NCI-H1105 treated with DMSO at 0.1 percent for 48 hours (cell line): ENCODE measurements at regions not wholly inside any gene's neighbourhood (a gene's known extent, or its start where the extent isn't known, plus 50 kb on each side); places are given as distances from the start of the nearest gene placed in this dataset.
"Not testable (repeated sequence)": the region's sequence is repeated elsewhere in the genome, so short reads cannot be mapped to it uniquely, and the experiment has no call there.

Experiments
- DNase-seq: peaks from one replicate; lab custom pipeline; 2025; lab: John Stamatoyannopoulos, UW

DNA sequence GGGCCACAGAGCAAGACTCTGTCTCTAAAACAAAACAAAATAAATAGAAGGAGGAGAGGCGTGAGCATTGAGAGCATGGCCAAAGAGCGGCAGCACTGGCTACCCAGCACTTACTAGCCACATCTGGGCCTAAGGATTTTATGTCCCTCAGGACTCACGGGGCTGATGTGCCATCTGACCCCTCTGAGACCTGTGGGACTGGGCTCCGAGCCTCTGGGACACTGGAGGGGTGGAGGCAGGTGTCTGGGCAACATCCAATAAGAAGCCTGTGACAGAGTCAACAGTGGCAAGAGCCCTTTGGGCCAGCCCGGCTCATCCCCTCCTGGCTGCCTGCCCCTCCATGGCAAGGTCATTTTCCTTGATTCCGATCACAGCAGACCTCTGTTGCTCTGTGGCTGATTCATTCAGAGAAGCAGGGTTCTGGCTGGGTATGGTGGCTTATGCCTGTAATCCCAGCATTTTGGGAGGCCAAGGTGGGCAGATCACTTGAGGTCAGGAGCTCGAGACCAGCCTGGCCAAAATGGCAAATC lies 60.7 kb downstream of the RRM2 start:
- DNase-seq = no peak

DNA sequence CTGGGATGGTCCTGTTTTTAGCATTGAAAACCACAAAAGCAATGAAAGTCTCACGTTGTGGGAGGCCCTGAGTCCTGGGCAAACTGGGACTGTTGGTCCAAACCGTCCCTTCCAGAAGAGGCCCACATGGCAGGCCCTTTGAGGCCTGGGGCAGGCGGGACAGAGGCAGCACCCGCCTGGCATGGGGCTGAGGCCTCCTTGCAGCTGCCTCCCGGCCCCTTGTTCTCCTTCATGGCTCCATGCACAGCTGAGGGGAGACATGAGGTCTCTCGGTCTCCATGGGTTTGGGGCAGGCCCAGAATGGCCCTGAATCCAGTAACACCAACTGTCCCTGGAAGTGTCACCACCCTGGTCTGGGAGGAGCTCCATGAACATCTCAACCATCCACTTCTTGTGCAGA lies 61.9 kb downstream of the RRM2 start:
- no peak for DNase-seq

DNA sequence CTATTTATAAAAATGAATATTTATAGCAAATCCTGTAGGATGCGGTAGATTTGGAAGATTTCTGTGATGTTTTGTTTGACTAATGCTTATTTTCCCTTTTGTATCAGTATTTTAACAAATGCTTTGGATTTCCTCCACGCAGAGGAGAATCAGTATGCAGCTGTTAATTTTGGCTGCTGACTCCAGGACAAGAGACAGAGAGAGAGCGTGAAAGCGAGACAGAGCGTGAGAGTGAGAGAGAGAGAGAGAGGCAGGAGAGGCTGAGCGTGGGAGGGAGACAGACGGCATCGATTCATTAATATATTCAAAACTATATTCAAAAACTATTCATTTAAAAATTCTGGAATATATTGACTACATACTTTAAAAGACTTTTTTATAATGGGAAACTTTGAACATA lies 62.5 kb downstream of the RRM2 start:
- DNase-seq = no peak

DNA sequence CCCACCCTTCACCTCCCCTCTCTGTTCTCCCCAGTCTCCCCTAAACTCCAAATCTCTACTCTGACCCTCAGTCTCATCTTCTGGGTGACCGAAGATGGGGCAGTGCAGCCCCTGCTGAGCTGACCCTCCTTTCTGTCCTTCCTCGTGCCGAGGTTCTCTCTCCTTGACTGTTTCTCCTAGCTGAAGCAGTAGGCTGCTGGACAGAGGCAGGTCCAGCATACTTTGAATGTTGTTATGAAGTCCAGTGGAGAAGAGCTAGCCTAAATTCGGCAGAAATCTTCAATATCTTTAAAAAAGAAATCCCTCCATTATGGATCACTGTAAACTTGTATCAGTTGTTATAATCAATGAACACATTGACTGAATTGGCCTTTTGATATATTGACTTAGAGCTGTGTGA lies 63.2 kb downstream of the RRM2 start:
- DNase-seq = no peak

DNA sequence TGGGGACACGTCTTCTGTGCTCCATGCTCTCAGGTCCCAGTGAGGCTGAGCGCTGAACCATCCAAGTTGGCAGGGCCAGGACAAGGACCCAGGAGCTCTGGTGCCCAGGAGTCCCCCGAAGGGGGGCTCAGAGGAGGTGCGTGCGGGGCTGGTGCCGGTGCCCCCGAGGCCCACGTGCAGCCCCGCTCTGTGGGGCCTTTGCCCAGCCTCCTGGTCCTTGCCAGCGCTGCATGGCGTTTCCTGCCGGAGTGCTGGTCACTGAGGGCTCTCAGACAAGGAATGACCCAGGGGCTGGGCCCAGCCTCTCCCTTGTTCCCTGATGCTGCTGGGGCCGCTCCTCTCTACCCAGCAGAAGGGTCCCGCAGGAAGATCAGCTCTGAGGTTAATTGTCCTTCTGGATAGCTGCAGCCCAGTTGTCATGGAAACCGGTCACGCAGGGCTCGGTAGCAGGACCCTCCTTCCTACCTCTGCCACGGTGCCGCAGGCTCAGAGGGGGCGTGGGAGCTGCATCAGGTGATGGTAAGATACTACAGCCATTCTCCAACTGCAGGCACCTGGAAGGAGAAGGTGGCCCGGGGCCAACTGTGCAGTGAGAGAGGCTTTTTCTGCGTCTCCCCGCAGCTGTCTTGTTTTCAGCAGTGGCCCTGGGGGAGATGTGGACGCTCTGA lies 64.5 kb downstream of the RRM2 start:
- DNase-seq = no peak

DNA sequence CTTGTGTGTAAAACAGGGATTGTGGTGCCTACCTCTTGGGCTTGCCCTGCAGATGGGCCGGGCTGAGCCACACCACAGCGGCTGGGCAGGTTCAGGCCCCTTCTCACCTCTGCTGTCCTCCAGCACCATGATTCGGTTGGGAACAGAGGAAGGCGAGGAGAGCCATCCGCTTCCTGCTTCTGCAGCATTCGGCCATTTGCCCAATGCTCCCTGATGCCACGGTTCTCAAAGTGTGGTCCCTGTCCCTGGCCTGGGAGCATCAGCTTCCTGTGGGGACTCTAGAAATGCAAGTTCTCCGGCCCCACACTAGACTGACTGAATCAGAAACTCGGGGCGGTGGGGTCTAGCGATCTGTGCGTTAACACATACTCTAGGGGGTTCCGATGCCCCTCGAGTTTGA lies 65.1 kb downstream of the RRM2 start:
- no peak for DNase-seq

DNA sequence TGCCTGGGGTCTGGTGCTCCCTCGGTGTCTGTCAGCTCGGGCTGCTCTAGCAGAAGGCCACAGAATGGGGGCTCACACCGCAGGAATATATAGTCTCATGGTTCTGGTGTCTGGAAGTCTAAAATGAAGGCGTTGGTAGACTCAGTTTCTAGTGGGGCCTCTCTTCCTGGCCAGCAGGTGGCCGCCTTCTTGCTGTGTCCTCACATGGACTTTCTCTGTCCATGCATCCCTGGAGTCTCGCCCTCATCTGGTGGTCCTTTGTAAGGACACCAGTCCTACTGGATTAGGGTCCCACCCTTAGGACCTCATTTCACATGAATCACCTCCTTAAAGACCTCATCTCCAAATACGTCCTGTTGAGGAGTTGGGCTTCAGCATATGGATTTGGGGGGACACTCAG lies 65.7 kb downstream of the RRM2 start:
- DNase-seq = no peak

DNA sequence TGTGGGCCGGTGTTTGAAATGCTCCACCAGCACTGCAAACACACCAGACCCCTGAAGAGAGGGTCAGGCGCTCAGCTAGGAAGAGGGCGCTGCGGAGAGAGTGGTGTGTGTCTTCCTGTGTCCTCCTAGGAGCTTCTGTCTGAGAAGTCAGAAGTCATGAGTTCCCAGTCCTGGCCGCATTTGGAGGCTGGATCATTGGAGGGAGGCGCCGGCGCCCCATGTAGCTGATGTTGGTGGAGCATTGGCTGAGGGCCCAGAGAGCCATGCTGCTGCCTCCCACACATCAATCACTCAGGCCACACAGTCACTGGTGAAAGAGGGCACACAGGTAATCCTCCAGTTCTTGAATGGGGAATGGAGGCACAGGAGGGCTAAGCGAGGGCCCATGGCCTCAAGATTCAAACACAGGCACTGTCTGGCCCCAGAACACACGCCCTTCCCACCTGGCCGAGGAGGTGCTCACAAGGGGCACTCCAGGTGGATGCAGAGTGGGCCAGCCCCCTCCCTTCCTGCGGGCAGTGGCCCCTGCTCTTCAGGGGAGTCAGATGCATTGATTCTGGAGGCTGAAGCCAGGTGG lies 66.3 kb downstream of the RRM2 start:
- no peak for DNase-seq

DNA sequence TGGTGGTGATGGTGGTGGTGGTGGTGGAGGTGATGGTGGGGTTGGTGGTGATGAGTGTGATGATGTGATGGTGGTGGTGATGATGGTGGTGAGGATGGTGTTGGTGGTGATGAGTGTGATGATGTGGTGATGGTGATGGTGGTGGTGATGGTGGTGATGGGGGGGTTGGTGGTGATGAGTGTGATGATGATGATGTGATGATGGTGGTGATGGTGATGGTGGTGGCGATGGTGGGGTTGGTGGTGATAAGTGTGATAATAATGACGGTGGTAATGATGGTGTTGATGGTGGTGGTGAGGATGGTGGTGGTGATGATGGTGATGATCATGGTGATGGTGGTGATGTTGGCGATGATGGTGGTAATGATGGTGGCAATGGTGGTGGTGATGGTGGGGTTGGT lies 67.7 kb downstream of the RRM2 start:
- no peak for DNase-seq

DNA sequence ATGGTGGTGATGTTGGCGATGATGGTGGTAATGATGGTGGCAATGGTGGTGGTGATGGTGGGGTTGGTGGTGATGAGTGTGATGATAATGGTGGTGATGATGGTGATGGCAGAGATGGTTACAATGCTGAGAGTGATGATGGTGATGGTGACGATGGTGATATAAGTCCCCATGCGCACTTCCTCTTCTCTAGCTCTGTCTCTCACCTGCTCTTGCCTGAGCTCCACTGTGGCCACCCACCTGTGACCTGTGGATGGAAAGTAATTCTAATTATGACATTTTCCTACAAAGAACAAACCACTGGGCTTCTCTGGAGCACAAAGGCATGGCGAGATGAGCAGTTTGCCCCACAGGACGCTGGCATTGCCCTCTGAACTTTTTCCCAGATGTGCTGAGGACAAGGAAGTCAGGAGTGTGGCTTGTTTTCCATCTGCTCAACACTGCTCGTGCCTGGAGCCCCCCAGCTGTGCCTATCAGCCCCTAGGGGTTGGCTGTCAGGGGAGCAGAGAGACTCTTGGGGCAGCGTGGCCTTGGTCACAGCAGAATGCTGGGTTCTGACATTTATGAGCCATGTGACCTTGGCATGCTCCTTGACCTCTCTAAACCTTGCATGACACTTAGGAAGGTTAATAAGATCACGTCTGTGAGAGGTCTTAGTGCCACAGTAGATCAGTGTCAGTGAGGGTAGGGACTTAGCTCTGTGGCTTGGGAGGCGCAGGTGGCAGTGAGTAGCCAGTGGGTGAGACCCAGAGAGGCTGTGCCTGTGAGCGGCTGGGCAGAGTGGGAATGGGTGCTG lies 68.4 kb downstream of the RRM2 start:
- DNase-seq = no peak

DNA sequence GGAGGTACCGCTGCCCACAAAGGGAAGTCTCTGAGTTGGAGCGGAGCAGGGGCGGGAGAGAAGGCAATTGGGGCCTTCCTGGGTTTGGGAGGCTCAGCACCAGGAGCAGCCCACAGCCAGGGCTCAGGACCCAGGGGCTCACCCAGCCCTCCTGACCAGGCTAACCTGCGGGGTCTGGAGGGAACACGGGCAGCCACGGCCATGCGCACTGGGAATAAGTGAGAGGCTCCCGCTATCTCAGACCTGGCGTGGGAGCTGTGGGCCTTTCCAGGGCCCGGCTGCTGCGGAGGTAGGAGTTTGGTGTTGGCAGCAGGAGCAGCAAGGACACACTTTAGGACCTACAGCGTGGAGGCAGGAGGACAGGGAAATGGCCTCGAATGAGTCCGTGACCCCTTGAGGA lies 69.0 kb downstream of the RRM2 start:
- DNase-seq = no peak

DNA sequence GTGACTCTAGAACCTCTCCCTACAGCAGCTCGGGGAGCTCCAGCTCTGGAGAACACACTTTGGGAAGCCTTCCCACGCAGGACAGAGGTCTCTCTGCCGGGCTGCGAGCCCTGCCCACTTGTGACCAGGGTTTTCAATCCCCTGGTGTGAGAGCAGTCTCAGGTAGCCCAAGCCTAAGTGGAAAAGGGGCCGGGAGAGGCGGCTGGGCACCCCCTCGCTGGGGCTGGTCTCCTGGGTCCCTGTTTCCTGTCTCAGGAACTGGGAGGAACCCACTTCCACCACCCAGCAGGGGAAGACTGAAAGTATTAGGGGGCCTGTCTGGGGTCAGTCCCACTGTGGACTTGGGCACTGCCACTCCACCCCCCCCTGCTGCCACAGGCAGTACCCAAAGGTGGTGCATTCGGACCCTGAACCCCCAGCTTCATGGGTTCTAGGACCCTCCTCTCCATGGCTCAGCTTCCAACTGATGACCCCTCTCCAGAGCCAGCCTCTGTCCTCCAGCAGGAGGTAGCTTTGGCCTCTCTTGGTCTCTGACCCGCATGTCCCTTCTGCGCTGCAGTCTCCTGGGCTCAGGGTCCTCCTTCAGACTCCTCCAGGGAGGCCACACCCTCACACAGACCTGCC lies 70.0 kb downstream of the RRM2 start:
- no peak for DNase-seq

DNA sequence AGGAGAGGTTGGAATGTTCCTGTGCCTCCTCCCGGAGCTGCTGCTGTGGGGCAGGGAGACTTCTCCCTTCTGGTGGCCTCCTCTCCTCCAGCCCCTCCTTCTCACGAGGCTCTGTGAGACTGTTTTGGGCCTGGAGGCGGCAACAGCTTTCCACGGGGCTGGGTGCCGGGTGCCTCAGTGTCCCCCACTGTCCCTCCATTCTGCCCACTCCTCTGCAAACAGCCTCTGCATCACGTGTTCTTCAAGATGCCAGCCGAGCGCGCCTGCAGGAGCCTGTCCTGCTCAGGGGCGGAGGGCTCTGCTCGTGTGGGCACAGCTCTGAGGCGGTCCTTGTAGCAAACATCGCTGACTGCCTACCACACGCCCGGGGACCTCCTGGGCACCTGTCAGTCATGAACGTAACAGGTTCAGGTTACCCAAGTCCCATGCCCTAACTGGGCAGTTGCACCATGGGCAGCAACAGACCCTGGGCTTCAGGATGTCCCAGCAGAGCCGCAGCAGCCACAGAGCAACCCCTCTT lies 70.8 kb downstream of the RRM2 start:
- no peak for DNase-seq

DNA sequence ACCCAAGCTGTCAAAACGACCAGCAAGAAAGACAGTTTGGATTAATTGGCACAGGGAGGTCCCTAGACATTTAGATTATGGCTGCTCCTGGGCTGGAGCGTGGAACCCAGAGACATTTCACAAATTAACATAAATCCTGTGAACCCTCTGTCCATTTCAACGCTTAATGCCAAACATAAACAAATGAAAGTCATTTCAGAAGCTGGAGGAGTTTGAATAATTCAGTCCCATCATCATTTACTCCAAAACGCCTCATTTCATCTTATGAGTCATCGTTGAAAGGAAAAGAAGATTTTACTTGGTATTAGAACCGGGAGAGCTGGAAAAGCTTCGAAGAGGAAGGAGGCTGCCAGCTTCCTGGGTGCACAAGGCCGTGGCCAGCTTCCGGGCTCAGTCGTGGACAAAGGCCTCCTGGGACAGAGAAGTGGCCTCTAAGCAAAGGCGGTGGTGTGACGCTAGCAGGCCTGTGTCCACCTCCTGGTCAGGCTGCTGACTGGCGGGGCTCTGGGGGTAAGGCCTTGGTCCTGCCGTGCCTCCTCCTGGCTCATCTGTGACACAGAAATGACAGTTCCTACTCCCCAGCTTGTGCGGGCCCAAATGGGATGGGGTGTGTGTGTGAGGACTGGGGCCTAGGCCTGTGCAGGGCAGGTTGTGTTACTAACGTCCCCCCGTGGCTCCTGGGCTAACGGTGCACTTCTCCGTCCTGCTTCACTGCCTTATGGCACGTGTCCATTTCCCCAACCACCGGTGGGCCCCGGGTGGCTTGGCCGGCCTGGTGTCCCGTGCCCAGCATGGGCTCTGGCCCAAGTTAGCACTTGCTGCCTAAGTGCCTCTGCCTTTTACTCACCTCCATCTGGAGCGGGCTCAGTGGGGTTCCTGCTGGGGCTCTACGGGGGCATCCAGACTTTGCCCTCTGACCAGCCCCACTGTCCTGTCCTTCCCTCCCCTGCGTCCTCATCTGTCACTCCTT lies 71.6 kb downstream of the RRM2 start:
- DNase-seq = no peak

DNA sequence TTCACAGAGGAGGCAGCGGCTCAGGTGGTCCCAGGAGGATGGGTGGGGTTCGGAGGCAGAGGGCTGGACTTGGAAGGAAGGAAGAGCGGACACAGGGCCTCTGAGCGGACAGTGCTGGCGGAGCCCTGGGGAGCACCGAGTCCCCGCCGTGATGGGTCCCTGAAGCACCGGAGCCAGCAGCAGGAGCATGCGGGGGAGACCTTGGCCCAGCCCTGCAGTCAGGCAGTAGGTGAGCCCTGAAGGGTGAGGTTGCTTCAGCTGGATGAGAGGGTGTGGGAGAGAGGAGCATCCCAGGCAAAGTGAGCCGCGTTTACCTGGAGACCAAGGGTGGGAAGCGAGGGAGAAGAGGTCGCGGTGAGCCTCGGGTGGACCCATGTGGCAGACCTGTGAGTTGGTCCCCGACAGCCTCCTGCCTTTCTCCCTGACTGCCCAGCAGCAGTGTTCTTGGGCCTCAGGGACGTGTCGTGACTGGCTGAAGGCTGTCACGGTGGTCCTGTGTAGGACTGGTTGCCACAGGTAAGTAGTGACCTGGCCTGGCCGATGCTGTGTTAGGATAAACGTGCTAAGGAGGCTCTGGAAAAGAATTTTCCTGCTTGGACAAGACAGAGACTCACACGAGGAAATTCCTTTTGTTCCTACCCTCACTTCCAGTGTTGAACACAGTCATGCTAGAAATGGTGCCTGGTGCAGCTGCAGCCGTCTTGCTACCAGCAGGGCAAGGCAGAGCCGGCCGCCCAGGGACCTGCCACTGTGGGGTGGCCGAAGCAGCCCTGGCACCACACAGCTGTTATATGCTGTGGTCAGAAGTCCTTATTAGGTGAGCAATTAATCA lies 73.0 kb downstream of the RRM2 start:
- no peak for DNase-seq

DNA sequence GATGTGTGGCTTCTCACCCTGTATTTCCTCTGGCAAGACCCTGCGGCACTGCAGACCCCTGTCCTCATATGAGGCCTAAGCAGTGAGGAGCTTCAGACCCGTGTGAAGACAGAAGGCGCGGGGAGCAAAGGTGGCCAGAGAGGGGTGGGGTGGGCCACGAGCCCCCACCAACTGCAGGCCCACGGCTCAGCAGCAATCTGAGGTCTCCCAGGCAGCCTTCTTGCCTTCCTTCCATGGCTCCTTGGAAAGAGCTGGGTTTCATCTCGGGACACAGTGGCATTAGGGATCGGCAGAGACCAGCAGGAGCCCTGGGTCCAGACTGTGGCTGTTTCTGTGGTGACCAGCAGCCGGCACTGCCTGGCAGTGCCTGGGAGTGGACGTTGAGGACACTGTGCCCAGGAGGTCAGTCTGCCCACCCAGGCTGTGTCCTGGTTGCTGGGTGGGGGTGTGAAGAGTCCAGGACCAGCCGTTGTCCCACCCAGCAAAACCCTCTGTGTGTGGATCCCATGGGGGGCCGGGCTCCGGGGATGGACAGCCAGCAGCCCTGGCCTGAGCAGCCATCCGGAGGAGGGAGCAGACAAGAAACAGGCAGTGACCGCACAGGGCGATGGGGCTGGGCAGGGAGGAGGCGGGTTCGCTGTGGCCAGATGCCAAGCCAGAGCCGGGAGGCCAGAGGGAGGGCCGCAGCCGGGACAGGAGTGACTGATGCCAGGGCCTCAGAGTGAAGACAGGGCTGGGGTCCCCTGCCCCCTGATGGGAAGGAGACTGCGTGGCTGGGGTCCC lies 73.8 kb downstream of the RRM2 start:
- DNase-seq = no peak

DNA sequence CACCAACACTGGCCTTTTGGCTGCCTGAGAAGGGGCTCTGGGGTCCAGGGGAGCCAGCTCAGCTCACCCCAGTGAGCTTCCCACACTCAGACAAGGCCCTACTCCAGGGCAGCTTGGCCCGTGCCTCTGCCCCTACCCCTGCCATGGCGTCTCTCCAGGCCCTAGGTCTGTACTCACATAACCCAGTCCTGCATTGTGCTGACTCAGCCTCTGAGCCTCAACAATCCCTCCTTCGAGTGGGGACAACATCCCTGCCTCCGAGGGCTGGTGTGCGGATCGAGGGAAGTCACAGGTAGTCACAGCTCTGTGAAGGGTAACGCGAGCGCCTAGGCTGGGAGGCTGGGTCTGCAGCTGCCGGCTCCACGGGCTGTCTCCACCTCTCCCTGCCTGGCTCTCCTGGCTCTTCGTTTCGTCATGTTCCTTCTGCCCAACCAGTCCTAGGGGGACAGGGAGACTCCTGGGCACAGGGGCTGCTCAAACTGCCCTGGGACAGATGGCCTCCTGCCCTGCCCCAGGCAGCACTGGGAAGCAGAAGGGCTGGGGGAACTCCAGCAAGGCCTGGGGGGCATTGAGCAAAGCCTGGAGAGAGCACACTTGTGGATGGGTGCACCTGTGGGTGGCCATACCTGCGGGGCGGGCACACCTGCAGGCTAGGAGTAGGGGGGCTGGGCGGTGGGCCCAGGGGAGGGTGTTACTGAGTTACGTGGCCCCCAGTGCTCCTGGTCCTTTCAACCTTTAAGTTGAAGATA lies 74.6 kb downstream of the RRM2 start:
- no peak for DNase-seq

DNA sequence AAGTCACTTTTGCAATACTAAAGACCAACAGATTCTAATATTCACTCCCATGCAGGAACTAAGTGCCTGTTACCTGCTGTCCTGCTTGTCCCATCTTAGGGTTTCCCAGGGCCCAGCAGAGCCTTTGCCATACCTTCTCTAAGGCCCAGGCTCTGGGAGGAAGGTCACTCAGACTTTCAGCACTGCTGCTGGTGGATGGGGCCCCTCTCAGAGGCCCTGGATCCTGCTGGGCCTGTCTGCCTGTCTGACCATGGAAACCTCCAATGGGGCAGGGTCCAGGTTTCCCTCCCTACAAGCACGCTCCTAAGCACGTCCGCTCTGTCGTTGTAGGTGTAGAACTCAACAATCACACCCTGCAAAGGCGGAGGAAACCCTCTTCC lies 75.1 kb downstream of the RRM2 start:
- DNase-seq = no peak

DNA sequence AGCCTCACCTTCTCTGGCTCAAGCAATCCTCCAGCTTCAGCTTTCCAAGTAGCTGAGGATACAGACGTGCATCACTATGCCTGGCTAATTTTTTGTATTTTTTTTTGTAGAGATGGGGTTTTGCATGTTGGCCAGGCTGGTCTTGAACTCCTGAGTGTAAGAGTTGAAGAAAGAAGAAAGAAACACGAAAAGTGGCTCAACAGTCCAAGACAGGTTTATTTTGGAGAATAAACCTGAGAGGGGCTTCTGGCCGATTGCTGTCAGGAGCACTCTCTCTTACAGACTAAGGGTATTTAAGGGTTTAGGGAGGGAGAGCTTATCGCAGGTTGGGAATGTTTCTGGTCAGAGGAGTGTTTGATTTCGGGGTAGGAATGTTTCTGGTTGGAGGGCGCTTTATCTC lies 75.9 kb downstream of the RRM2 start:
- DNase-seq = not testable (repeated sequence)
